Stomach (tissue), 4 donors: ENCODE measurements at regions not wholly inside any gene's neighbourhood (a gene's known extent, or its start where the extent isn't known, plus 50 kb on each side); places are given as distances from the start of the nearest gene placed in this dataset.
"Not testable (repeated sequence)": the region's sequence is repeated elsewhere in the genome, so short reads cannot be mapped to it uniquely, and the experiment has no call there.

Experiments used
- POLR2A ChIP-seq, 4 donors: fragments of 450-650 bp; IDR thresholded peaks; one replicate each; pipeline ENCODE4 v1.6.1; 2016; ENCODE audit warnings: antibody characterized with exemption in 4 of 4, control low read depth in 2 of 4, mild to moderate bottlenecking in 1 of 4, moderate library complexity in 1 of 4
- TF ChIP-seq, protein P1 (sequence below), 7 experiments: fragments of 450-650 bp in 4 of 7; fragments of 200-600 bp in 3 of 7; sonication (generic) in 3 of 7; IDR thresholded peaks; one replicate each; pipeline ENCODE4 v1.5.1; 2016 to 2019; ENCODE audit warnings: antibody characterized with exemption in 7 of 7, control low read depth in 2 of 7, mild to moderate bottlenecking in 1 of 7

DNA sequence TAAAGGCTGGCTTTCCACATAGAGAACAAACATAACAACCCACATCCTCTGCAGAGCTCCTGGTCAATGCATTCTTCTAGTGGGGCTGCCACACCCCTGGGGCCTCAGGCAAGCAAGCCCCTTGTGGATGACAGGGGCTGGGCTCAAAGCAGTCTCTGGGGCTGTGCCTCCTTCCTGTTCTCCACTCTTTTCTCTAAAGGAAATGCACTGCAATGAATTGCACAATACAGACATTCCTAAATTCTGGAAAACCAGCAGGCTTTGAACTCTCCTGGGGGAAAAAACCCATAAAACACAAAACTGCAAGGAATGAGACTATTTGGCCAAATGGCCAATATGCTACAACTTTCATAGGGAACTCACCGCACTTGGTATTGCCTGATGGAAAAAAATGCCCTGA lies 293.9 kb upstream of the PLGLB2 start:
- TF ChIP-seq, protein P1, sequence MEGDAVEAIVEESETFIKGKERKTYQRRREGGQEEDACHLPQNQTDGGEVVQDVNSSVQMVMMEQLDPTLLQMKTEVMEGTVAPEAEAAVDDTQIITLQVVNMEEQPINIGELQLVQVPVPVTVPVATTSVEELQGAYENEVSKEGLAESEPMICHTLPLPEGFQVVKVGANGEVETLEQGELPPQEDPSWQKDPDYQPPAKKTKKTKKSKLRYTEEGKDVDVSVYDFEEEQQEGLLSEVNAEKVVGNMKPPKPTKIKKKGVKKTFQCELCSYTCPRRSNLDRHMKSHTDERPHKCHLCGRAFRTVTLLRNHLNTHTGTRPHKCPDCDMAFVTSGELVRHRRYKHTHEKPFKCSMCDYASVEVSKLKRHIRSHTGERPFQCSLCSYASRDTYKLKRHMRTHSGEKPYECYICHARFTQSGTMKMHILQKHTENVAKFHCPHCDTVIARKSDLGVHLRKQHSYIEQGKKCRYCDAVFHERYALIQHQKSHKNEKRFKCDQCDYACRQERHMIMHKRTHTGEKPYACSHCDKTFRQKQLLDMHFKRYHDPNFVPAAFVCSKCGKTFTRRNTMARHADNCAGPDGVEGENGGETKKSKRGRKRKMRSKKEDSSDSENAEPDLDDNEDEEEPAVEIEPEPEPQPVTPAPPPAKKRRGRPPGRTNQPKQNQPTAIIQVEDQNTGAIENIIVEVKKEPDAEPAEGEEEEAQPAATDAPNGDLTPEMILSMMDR (IDR thresholded peaks at IDR 0.05): not testable (repeated sequence)
- TF ChIP-seq POLR2A (IDR thresholded peaks at IDR 0.05): not testable (repeated sequence)
